Mesendoderm (in vitro differentiated cells): ENCODE measurements at regions not wholly inside any gene's neighbourhood (a gene's known extent, or its start where the extent isn't known, plus 50 kb on each side); places are given as distances from the start of the nearest gene placed in this dataset.

ENCODE experiments used
- DNase-seq: peaks from one replicate; pipeline ENCODE4 v3.0.0; 2013
- H2AK5ac ChIP-seq: 2 replicates; pipeline ENCODE4 v1.6.1; 2013; ENCODE audit warnings: low read length, inconsistent platforms
- H2BK120ac ChIP-seq: 2 replicates; pipeline ENCODE4 v1.6.1; 2013; ENCODE audit warnings: low read depth, mild to moderate bottlenecking, low read length, moderate library complexity, mixed read lengths
- H2BK15ac ChIP-seq: replicated peaks from 2 replicates; pipeline ENCODE4 v1.6.1; 2013; ENCODE audit warnings: low read depth, mild to moderate bottlenecking, moderate library complexity
- H2BK5ac ChIP-seq: 2 replicates; pipeline ENCODE4 v1.6.1; 2013; ENCODE audit warnings: low read length, inconsistent platforms
- H3K18ac ChIP-seq: 2 replicates; pipeline ENCODE4 v1.6.1; 2013; ENCODE audit warnings: mild to moderate bottlenecking, low read length, mixed read lengths
- H3K23ac ChIP-seq: one replicate; pipeline ENCODE4 v1.6.1; 2013; ENCODE audit warnings: low read length
- H3K27ac ChIP-seq: 2 replicates; pipeline ENCODE4 v1.5.1; 2013; ENCODE audit warnings: low read depth, mild to moderate bottlenecking, inconsistent platforms, low read length, moderate library complexity
- H3K27me3 ChIP-seq: 2 replicates; pipeline ENCODE4 v1.6.1; 2013; ENCODE audit warnings: low read length, control low read depth, mild to moderate bottlenecking, inconsistent platforms; ENCODE audit not compliant: insufficient read depth, poor library complexity
- H3K36me3 ChIP-seq: 2 replicates; pipeline ENCODE4 v1.6.1; 2013; ENCODE audit warnings: low read length, inconsistent platforms; ENCODE audit not compliant: control insufficient read depth, insufficient read depth
- H3K4ac ChIP-seq: one replicate; pipeline ENCODE4 v1.6.1; 2013; ENCODE audit warnings: low read depth, mild to moderate bottlenecking, low read length, moderate library complexity
- H3K4me1 ChIP-seq: 2 replicates; pipeline ENCODE4 v1.6.1; 2013; ENCODE audit warnings: low read depth, low read length, inconsistent platforms; ENCODE audit not compliant: control insufficient read depth
- H3K4me2 ChIP-seq: 2 replicates; pipeline ENCODE4 v1.6.1; 2013; ENCODE audit warnings: low read length
- H3K4me3 ChIP-seq: 2 replicates; pipeline ENCODE4 v1.5.1; 2013; ENCODE audit warnings: mild to moderate bottlenecking, low read length
- H3K56ac ChIP-seq: one replicate; pipeline ENCODE4 v1.6.1; 2013; ENCODE audit warnings: low read length
- H3K79me1 ChIP-seq: 2 replicates; pipeline ENCODE4 v1.6.1; 2013; ENCODE audit warnings: low read length, inconsistent platforms
- H3K79me2 ChIP-seq: 2 replicates; pipeline ENCODE4 v1.6.1; 2013; ENCODE audit warnings: mild to moderate bottlenecking, low read length; ENCODE audit not compliant: control insufficient read depth, insufficient read depth
- H3K9ac ChIP-seq: 2 replicates; pipeline ENCODE4 v1.6.1; 2013; ENCODE audit warnings: low read length, inconsistent platforms
- H4K5ac ChIP-seq: one replicate; pipeline ENCODE4 v1.6.1; 2013; ENCODE audit warnings: low read length
- H4K8ac ChIP-seq: one replicate; pipeline ENCODE4 v1.6.1; 2013; ENCODE audit warnings: low read depth, mild to moderate bottlenecking, control low read depth, low read length, moderate library complexity
- WGBS: extraction: QIAGEN DNeasy Blood & Tissue Kit; methylation state at CpG from one replicate; pipeline ENCODE4 v1.1.7; 2013; ENCODE audit warnings: low lambda C conversion rate, missing lambda C conversion rate; ENCODE audit not compliant: insufficient coverage; ENCODE audit errors: extremely low coverage; 5-methylcytosine and 5-hydroxymethylcytosine counted together

DNA sequence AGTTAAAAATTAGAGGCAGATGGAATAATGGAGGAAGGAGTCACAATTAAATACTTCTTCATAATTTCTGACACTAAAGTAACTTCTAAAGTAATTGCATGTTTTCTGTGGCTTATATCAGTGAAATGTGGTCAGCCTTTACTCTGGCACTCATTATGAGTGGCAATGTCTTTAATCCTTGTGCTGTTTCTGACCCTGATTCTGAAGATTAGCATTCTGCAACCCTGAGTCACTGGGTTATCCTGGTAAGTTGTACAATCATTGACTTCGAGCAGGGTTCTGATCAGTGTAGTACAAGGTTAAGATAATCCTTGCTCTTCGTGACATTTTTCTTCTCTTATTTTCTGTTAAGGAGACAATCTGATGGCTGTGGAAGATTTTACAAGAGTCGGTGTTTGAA is 379.4 kb upstream of the RORB start:
- H3K36me3 ChIP-seq = no peaks in the 10 kb centered on the region

DNA sequence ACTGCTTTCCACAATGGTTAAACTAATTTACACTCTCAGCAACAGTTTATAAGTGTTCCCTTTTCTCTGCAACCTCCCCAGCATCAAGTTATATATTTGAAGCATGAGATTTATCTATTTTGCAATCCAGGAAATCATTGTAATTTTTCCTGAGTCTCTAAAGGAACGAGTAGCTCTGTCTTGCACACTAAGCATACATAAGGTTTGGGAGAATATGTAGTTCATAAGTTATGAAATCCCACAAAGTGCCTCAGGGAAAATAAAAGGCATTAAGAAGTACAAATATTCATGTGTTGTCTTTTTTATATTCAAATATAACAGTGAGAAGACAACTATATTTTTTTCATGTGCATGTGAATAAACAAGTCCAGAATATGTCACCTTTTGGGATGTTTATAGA is 377.1 kb upstream of the RORB start:
- no peak for DNase-seq
- H3K18ac ChIP-seq = no peak overlapping the region
- H3K36me3 ChIP-seq = no peaks in the 10 kb centered on the region

More for the DNA sequence above, 379.4 kb upstream of the RORB start:
- Histone ChIP-seq H3K9ac (no peak overlapping the region), H3K27me3 (no peaks in the 10 kb centered on the region), H3K79me1 (no peaks in the 10 kb centered on the region), H2AK5ac (no peak overlapping the region), H2BK15ac (no peak overlapping the region), H3K18ac (no peak overlapping the region), H3K4ac (no peak overlapping the region), H3K56ac (no peak overlapping the region), H2BK120ac (no peak overlapping the region), H3K79me2 (no peaks in the 10 kb centered on the region), H3K4me3 (no peak overlapping the region), H2BK5ac (no peak overlapping the region), H4K5ac (no peak overlapping the region), H3K27ac (no peak overlapping the region), H3K4me1 (no peaks in the 10 kb centered on the region), H3K23ac (no peak overlapping the region), H3K4me2 (no peak overlapping the region), H4K8ac (no peak overlapping the region)
- WGBS = no CpG with 5 or more reads among the region's 3 CpGs
- DNase-seq = no peak

DNA sequence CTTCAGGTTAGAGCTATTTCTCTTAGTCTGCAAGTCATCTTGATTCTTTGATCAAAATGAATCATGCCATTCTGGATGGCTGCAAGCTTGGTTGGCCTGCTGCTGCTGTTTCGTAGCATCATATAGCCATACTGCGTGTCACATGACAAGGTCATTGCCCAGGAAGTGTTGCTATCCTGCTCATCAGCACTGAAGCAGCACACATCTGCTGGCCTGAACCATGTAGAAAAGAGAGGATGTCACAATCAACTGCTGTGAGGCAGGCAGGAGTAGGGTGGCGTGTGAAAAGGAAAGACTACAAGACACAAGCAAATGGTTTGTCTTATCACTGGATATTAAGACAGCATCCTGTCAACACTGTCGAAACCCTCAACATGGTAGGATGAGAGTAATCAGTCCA is 376.7 kb upstream of the RORB start:
- DNase-seq = no peak
- no peak overlapping the region for H3K4me3 ChIP-seq
- H3K9ac ChIP-seq = no peak overlapping the region
- H3K23ac ChIP-seq = no peak overlapping the region
- no peak overlapping the region for H4K5ac ChIP-seq
- no peaks in the 10 kb centered on the region for H3K79me1 ChIP-seq
- no peaks in the 10 kb centered on the region for H3K27me3 ChIP-seq
- H3K4me1 ChIP-seq = no peaks in the 10 kb centered on the region
- no peak overlapping the region for H3K18ac ChIP-seq
- H2BK120ac ChIP-seq = no peak overlapping the region
- no CpG with 5 or more reads among the region's 4 CpGs for WGBS
- H3K4me2 ChIP-seq = no peak overlapping the region
- no peak overlapping the region for H4K8ac ChIP-seq
- H3K4ac ChIP-seq = no peak overlapping the region
- no peak overlapping the region for H2AK5ac ChIP-seq
- H3K79me2 ChIP-seq = no peaks in the 10 kb centered on the region
- H3K27ac ChIP-seq = no peak overlapping the region
- no peak overlapping the region for H2BK5ac ChIP-seq
- H2BK15ac ChIP-seq = no peak overlapping the region
- no peak overlapping the region for H3K56ac ChIP-seq
- H3K36me3 ChIP-seq = no peaks in the 10 kb centered on the region

More for the DNA sequence above, 377.1 kb upstream of the RORB start:
- H2AK5ac ChIP-seq = no peak overlapping the region
- no peaks in the 10 kb centered on the region for H3K79me1 ChIP-seq
- no peak overlapping the region for H3K4me2 ChIP-seq
- H3K27me3 ChIP-seq = no peaks in the 10 kb centered on the region
- H3K79me2 ChIP-seq = no peaks in the 10 kb centered on the region
- no peak overlapping the region for H3K4ac ChIP-seq
- no peak overlapping the region for H3K4me3 ChIP-seq
- H4K8ac ChIP-seq = no peak overlapping the region
- H2BK120ac ChIP-seq = no peak overlapping the region
- no peaks in the 10 kb centered on the region for H3K4me1 ChIP-seq
- H3K56ac ChIP-seq = no peak overlapping the region
- no peak overlapping the region for H2BK15ac ChIP-seq
- no peak overlapping the region for H3K27ac ChIP-seq
- H2BK5ac ChIP-seq = no peak overlapping the region
- no peak overlapping the region for H3K9ac ChIP-seq
- WGBS = no CpG with 5 or more reads among the region's 1 CpG
- H4K5ac ChIP-seq = no peak overlapping the region
- no peak overlapping the region for H3K23ac ChIP-seq

DNA sequence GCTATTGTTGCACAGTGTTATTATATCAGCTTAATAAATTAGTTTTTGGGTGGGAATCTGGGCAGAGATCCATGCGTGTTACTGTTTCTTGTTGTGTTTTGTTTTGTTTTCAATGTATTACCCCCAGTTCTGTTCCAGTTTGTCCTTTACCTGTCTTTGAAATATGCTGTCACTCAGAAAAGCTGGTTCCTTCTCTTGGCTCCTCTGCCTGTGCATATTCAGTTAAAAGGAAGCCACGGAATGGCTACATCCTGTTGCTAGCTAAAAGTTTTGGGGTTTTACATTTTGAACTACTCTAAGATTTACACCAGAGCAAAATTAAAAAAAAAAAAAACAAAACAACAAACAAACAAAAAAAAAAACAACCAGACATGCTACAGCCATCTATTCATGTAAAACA is 374.9 kb upstream of the RORB start:
- no peak overlapping the region for H3K18ac ChIP-seq
- H2AK5ac ChIP-seq = no peak overlapping the region
- no peak overlapping the region for H4K8ac ChIP-seq
- H2BK15ac ChIP-seq = no peak overlapping the region
- no peak overlapping the region for H2BK5ac ChIP-seq
- H3K9ac ChIP-seq = no peak overlapping the region
- no peak overlapping the region for H2BK120ac ChIP-seq
- H3K4me1 ChIP-seq = no peaks in the 10 kb centered on the region
- no peak overlapping the region for H3K4me2 ChIP-seq
- no peak overlapping the region for H3K4ac ChIP-seq
- H3K79me2 ChIP-seq = no peaks in the 10 kb centered on the region
- H4K5ac ChIP-seq = no peak overlapping the region
- no peak overlapping the region for H3K56ac ChIP-seq
- H3K4me3 ChIP-seq = no peak overlapping the region
- H3K79me1 ChIP-seq = no peaks in the 10 kb centered on the region
- no peaks in the 10 kb centered on the region for H3K27me3 ChIP-seq
- no peak for DNase-seq
- no peaks in the 10 kb centered on the region for H3K36me3 ChIP-seq
- no peak overlapping the region for H3K23ac ChIP-seq
- H3K27ac ChIP-seq = no peak overlapping the region
- WGBS = no CpG with 5 or more reads among the region's 2 CpGs

DNA sequence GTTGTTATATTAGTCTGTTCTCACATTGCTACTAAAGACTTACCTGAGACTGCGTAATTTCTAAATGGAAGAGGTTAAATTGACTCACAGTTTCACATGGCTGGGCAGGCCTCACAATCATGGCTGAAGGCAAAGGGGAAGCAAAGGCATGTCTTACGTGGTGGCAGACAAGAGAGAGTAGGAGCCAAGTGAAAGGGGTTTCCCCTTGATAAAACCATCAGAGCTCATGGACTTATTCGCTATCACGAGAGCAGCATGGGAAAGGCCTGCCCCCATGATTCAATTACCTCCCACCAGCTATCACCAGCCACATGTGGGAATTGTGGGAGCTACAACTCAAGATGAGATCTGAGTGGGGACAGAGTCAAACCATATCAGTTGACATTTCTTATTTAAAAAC is 374.5 kb upstream of the RORB start:
- no peak overlapping the region for H2BK5ac ChIP-seq
- H3K36me3 ChIP-seq = no peaks in the 10 kb centered on the region
- H3K4me3 ChIP-seq = no peak overlapping the region
- H2AK5ac ChIP-seq = no peak overlapping the region
- H3K18ac ChIP-seq = no peak overlapping the region
- H4K5ac ChIP-seq = no peak overlapping the region
- H3K79me1 ChIP-seq = no peaks in the 10 kb centered on the region
- DNase-seq = no peak
- no peak overlapping the region for H2BK120ac ChIP-seq
- no peaks in the 10 kb centered on the region for H3K4me1 ChIP-seq
- no peaks in the 10 kb centered on the region for H3K27me3 ChIP-seq
- H3K4me2 ChIP-seq = no peak overlapping the region
- no peak overlapping the region for H3K9ac ChIP-seq
- no peak overlapping the region for H3K23ac ChIP-seq
- WGBS = no CpG with 5 or more reads among the region's 4 CpGs
- no peak overlapping the region for H3K56ac ChIP-seq
- H4K8ac ChIP-seq = no peak overlapping the region
- no peak overlapping the region for H3K4ac ChIP-seq
- H3K79me2 ChIP-seq = no peaks in the 10 kb centered on the region
- H2BK15ac ChIP-seq = no peak overlapping the region
- H3K27ac ChIP-seq = no peak overlapping the region

DNA sequence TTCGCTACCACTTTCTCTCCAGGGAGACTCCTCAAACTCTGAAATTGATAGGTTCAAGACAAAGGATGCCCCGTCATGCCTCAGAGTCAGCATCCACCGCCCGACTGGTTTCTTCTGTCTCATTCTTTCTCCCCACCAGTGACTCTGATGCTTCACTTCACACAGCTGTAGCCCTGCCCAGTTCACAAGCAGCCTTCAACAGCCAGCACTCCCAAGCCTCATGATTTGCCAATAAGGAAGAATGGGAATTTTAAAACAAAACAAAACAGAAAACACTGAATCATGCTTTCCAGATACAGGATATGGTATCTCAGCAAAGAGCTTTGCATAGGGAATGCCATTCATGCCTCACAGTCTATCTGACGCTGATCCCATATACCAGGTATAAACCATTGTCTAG is 371.2 kb upstream of the RORB start:
- no CpG with 5 or more reads among the region's 5 CpGs for WGBS
- Histone ChIP-seq H2BK120ac (no peak overlapping the region), H3K4me2 (no peak overlapping the region), H4K5ac (no peak overlapping the region), H3K79me2 (no peaks in the 10 kb centered on the region), H3K23ac (no peak overlapping the region), H4K8ac (no peak overlapping the region), H3K4me1 (no peaks in the 10 kb centered on the region), H3K9ac (no peak overlapping the region), H3K56ac (no peak overlapping the region), H2AK5ac (no peak overlapping the region), H3K79me1 (no peaks in the 10 kb centered on the region), H2BK5ac (no peak overlapping the region), H3K36me3 (no peaks in the 10 kb centered on the region), H3K18ac (no peak overlapping the region), H3K27ac (no peak overlapping the region), H3K4ac (no peak overlapping the region), H3K4me3 (no peak overlapping the region), H2BK15ac (no peak overlapping the region), H3K27me3 (no peaks in the 10 kb centered on the region)
- DNase-seq = peak; percentile 19
